ENCODE measurements at regions not wholly inside any gene's neighbourhood (a gene's known extent, or its start where the extent isn't known, plus 50 kb on each side); places are given as distances from the start of the nearest gene placed in this dataset.
"Not testable (repeated sequence)": the region's sequence is repeated elsewhere in the genome, so short reads cannot be mapped to it uniquely, and the experiment has no call there.

DNA sequence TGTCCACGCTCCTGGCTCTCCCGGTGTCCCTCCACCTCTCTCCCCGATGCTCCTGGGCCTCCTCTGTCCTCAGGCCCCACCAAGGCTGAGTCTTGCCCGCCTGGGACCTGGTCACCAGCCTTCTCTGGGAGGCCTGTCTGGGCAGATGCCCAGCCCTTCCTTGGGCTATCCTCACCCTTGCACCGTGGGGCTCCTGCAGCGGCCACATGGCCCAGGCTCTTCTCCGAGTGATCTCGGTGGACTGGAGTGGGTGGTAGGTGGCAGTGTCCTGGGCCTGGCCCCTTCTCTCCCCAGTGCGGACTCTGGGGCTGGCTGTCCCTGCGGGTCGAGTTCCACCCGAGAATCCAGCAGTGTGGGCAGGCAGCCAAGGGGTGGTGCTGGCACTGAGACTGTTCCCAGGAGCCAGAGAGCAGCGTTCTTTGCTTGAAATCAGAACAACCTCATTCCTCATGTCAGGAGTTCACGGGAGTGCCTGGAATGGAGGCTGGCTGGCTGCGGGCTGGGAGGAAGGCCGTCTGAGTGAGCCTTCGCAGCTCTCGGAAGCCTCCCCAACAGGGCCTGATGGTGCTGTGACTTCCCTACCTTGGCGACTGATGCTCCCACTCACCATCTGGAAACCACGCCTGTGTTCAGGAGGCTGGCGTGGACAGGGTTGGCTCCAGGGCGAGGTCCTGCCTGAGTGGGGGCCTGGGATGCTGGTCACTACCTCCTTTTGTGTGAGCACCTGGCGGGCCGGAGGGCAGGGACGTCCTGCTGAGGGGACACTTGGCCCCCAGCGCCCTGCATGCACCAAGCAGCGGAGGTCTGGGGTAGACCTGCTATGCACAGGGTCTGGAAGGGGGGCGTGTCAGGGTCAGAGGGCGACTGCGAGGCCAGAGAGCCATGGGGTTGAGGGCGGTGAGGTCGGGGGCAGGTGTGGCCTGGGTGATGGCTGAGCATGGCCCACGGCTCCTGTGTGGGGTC lies 113.9 kb downstream of the TMEM121 start:
- TF ChIP-seq, protein P1, sequence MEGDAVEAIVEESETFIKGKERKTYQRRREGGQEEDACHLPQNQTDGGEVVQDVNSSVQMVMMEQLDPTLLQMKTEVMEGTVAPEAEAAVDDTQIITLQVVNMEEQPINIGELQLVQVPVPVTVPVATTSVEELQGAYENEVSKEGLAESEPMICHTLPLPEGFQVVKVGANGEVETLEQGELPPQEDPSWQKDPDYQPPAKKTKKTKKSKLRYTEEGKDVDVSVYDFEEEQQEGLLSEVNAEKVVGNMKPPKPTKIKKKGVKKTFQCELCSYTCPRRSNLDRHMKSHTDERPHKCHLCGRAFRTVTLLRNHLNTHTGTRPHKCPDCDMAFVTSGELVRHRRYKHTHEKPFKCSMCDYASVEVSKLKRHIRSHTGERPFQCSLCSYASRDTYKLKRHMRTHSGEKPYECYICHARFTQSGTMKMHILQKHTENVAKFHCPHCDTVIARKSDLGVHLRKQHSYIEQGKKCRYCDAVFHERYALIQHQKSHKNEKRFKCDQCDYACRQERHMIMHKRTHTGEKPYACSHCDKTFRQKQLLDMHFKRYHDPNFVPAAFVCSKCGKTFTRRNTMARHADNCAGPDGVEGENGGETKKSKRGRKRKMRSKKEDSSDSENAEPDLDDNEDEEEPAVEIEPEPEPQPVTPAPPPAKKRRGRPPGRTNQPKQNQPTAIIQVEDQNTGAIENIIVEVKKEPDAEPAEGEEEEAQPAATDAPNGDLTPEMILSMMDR (IDR thresholded peaks at IDR 0.05), result not testable (repeated sequence)
- TF ChIP-seq ZFX (IDR thresholded peaks at IDR 0.05; ENCODE audit: borderline replicate concordance), result not testable (repeated sequence)

Measured in 22Rv1 (cell line).